ENCODE measurements at regions not wholly inside any gene's neighbourhood (a gene's known extent, or its start where the extent isn't known, plus 50 kb on each side); places are given as distances from the start of the nearest gene placed in this dataset.
"Not testable (repeated sequence)": the region's sequence is repeated elsewhere in the genome, so short reads cannot be mapped to it uniquely, and the experiment has no call there.

DNA sequence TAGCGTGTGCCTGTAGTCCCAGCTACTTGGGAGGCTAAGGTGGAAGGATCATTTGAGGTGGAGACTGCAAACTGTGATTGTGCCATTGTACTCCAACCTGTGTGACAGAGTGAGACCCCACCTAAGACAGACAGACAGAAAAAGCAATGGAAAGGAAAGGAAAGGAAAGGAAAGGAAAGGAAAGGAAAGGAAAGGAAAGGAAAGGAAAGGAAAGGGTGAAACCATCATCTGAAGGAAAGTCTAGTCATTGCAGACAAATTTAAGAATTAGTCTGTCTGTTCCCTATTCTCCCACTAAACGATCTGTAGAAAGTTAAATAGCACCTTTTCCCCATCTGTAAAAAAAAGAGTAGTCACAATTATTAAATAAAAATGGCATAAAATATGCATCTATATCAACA, 91.1 kb upstream of the SKAP2 start:
- DNase-seq (ENCODE audit: low read depth), result no peak

DNA sequence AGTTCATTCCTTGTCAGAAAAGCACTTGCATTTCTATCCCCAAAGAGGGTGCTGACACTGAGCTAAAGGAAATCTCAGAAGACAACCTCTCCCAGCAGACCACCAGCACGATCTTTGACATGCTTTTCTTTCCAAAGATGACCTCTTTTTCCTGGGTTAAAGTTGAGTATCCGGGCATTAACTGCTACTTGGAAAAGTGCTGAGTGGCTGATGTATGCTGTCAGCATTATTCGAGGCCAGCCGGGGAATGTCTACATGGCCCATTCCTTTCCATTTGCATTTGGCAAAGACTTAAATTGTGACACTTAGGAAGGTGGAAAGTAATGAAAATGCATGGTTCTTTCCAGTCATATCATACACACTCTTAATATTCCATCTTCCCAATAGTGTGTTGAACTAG, 90.6 kb upstream of the SKAP2 start:
- no peak for DNase-seq (ENCODE audit: low read depth)

GRCh38 chr7:26951407-26951950, 87.1 kb upstream of the SKAP2 start:
- no peak for DNase-seq (ENCODE audit: low read depth)

GRCh38 chr7:26950889-26951288, 86.5 kb upstream of the SKAP2 start:
- DNase-seq (ENCODE audit: low read depth), result no peak

DNA sequence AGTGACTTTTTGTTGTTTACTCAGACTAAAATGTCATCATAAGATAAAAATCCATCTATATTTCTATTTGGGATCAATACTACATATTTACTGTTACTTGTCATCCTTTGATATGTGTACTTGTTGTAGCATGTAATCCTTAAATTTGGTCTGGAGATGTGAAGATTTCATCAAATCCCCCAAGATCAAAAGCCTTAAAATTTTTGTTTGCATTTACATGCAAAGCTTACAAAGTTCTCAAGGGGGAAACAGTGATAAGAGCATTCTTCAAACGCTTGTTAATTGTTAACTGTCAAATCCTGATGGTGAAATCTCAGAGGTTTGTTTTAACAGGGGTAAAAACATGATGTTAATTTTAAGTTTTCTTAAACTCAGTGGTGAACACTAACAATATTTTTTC, 84.9 kb upstream of the SKAP2 start:
- no peak for DNase-seq (ENCODE audit: low read depth)

DNA sequence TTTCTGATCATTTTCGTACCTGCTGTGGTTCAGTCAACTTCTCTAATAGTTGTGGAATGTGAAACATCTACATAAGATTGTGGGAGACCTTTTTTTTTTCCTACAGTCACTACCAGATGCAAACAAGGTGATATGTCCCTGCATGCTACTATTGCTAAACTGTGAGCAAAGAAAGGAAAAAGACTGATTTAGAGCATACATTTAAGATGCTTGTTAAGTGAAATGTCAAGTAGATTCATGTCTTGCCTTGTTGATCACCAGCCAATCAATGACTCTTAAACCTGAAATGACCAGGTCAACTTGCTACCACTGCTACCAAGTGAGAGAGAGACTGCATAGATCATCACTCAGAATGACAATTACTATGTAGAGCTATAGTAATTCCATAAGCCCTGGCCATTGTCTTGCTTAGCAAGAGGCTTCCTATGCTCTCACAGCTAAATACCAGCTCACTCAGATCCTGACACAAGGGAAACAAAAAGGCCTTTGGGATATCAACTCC, 84.3 kb upstream of the SKAP2 start:
- DNase-seq (ENCODE audit: low read depth), result no peak

DNA sequence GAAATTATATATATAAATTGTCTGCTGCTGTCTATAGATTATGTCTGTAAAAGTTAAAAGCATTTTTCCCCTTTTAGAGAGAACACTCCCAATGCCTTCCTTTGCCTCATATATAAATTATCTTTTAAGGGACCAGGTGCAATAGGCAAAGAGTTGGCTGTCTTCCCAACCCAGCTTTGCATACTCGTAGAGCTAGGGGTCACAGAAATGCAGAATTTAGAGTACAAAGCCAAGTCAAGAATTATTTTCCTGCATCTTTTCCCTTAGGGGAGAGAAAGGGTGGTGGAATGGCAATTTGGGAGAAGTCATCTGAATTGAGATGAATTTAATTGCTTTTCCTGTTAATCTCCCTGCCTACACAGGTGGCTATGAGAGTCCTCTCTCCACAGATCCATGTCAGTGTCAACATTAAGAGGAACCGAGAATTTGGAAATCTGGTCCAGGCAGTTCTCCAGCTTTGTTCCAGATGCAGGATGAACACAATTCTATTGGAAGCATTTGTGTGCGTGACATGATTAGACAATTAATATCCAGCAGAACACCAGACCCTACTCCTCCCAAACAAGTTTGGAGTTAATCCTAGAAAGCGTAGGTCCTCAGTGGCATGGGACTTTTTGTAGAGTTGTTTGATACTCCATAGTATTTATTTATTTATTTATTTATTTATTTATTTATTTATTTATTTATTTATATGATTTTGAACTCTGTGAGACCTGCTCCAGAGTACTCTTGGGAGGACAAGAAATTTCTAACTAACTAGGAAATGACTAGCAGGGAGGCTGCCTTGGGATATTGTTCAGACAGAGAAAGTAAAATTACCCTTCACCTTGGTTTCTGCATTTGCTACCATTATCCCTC, 80.3 kb upstream of the SKAP2 start:
- DNase-seq (ENCODE audit: low read depth), result no peak

DNA sequence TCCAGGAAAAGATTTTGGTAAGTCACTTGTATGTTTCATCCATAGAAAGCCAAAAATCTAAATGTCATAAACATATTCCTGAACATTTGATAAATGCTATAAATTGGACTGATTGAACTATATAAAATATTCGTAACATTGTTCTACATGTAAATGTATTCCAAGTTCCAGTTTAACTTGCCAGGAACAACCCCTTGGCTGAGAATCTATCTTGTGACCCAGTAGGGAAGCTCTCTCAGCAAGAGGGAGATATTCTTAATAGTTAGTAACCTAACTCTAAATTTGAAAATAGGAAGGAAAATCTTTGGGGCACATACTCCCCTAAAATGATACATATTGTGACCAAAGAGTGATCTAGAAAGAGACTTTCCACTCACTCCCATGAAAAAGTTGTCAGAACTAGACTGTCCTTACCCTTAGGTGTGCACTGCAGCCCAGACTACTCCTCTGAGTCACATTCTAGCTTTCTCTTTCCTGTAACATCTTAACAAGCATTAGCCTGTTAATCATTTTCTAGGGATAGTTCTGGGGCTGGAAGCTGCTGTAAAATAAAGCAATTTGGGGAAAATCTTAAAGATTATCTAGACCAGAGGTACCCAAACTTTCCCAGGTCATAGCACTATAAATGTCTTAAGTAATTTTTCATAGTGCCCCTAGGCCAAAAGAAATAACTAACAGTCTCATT, 73.7 kb upstream of the SKAP2 start:
- DNase-seq (ENCODE audit: low read depth), result no peak

DNA sequence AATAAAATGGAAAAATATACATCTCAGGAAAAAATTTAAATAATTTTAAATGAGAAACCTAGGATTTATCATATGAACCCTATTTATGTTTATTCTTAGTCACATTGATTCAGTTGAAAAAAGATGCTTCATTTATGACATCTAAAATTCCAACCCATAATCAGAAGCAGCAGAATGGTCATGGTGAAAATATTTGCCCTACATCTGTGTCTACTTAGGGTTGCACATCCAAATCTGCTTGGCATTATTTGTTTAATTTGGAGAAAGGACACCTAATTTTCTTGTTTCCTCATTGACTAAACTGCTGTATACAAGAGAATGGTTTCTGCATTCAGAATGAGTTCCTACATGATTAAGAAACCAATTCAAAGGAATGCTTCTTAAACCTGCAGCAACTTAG, 72.9 kb upstream of the SKAP2 start:
- DNase-seq (ENCODE audit: low read depth), result peak; percentile 17

- not testable (repeated sequence) for DNase-seq (ENCODE audit: low read depth)
Measured at GRCh38 chr7:26932616-26933015, 68.2 kb upstream of the SKAP2 start.

- DNase-seq (ENCODE audit: low read depth), result no peak
Measured at GRCh38 chr7:26930845-26931244, 66.5 kb upstream of the SKAP2 start.

- DNase-seq (ENCODE audit: low read depth), result no peak
Measured at GRCh38 chr7:26930201-26930600, 65.8 kb upstream of the SKAP2 start.

DNA sequence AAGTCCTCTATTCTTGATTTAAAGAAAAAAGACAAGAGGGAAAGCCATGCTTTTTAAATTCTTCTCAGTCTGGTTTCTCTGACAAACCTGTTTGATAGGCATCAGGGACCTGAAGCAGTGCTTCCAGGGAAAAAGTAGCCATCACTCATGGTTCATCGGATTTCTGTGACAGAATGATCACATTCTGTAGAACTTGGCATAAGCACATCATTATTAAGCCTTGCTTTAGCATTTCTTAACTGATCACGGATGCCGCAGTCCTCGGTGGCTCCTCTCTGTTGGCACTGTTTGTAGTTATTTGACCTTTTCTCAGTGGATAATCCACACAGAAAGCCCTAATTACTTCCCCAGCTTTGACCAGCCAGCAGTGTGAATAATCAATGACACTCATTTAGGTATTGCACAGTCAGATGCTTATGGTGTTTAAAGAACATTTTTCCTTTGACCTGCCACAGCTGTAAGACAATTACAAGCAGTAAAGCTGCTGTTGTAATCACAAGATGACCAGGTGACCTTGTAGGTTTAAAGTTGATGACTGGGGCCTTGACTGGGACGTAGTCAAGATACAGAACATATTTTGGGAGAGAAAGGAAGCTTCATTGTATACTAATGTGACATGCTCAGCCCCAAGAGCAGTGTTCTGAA, 64.4 kb upstream of the SKAP2 start:
- no peak for DNase-seq (ENCODE audit: low read depth)

DNA sequence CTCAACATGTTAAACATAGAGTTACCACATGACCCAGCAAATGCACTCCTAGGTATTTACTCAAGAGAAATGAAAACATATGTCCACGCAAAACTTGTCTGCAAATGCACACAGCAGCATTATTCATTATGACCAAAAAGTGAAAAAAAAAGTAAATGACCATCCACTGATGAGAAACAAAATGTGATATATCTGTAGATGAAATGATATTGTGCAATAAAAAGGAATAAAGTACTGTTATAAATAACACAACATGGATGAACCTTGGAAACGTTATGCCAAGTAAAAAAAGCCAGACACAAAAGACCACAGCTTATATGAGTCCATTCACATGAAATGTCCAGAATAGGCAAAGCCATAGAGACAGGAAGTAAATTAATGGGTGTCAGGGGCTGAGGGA, 61.4 kb upstream of the SKAP2 start:
- DNase-seq (ENCODE audit: low read depth), result no peak

- no peak for DNase-seq (ENCODE audit: low read depth)
Measured at GRCh38 chr7:26924149-26924767, 59.9 kb upstream of the SKAP2 start.

DNA sequence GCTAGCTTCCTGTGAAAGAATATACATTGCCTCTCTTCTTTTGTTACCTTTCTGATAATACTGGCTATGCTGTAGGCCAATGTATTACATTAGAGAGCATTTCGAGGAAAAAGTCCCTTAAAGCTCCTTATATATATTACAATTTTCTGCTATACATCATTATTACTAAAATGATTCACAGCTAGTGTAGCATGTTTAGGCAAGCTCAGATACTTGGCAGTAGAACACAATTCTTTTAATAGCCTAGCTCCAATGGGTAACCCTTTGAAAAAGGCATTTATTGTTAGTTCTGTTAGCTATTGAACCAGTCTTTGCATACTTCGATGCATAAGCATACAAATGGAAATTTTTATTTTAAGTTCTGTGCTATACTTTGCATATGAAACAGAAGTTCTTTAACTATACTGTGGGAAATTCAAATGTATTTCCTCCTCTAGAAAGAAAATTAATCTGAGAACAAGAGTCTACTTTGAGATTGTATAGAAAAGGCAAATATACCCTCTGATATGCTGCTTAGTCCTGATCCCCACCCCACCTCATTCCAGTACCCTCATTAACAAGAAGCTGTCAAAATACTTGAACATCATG, 55.6 kb upstream of the SKAP2 start:
- DNase-seq (ENCODE audit: low read depth), result no peak

GRCh38 chr7:26918241-26918640, 53.9 kb upstream of the SKAP2 start:
- no peak for DNase-seq (ENCODE audit: low read depth)

DNA sequence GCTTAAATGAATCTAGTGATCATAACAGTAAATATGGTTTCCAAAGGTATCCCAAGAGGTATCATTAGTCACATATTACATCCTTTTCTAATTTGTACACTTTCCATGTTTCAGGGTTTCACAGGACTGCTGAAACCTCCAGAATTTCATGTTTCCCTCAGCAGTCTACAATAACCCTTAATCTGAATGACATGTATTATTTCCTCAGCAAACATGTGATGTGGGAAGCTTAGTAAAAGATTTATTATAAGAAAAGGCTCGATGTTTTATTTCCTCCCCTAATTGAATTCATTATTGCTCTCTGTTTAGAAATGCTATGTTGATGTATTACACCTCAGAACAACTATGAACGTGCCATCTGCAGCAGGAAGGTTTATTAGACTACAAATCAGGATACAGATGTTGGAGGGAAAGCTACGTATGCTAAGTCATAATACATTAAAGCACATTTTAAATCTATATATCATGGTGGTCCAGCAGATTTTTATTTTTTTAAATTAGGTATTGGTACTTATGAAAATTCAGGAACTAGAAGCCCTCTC, 52.5 kb upstream of the SKAP2 start:
- no peak for DNase-seq (ENCODE audit: low read depth)

DNA sequence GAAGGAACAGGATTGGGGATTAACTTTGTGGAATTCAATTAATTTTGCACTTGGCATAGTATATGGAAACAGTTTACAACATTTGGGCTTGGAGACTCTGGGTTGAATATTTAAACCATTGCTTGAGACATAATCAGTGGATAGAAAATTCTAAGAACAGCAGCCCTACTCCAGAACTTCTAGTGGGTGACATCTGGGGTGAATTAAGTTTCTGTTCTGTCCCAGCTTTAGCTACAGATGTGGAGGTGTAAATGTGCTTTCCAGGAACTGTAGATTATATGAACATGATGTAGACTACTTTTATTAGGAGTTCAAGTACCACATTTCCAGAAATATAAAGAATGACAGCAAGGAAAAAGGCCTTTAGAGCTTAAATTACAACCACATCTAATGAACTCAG, 51.9 kb upstream of the SKAP2 start:
- DNase-seq (ENCODE audit: low read depth), result no peak
